SK-N-SH (cell line): ENCODE measurements at regions not wholly inside any gene's neighbourhood (a gene's known extent, or its start where the extent isn't known, plus 50 kb on each side); places are given as distances from the start of the nearest gene placed in this dataset.

ENCODE experiments used
- CTCF ChIA-PET: fragments of 300-600, 350-600 bp; formaldehyde crosslinking; extraction: SDS; loops from one replicate; lab custom pipeline; 2021; lab: Yijun Ruan, JAX
- POLR2A ChIA-PET: fragments of 350-600 bp; sonication (Branson Sonifier 250); formaldehyde crosslinking; extraction: SDS; loops from one replicate; lab custom pipeline; 2020; ENCODE audit warnings: antibody characterized with exemption, inconsistent platforms; lab: Yijun Ruan, JAX
- DNase-seq: peaks from one replicate; pipeline ENCODE4 v3.0.0; 2012
- H2AFZ ChIP-seq: fragments of 200-600 bp; sonication (generic); 2 replicates; pipeline ENCODE4 v1.8.1; 2016; ENCODE audit warnings: antibody characterized with exemption, mild to moderate bottlenecking, low read depth
- H3F3A ChIP-seq: fragments of 200-600 bp; sonication (generic); replicated peaks from 2 replicates; pipeline ENCODE3; 2016; ENCODE audit warnings: antibody characterized with exemption, mild to moderate bottlenecking; ENCODE audit not compliant: insufficient read depth
- H3K27ac ChIP-seq, 2 experiments: fragments of 200-500 bp in 1 of 2; fragments of 200-600 bp in 1 of 2; sonication (Bioruptor generic) in 1 of 2; sonication (generic), shearing (Covaris generic) in 1 of 2; 2 replicates each; pipeline versions ENCODE4 v1.5.1 to v1.6.1; 2014 to 2016; ENCODE audit warnings: low read depth in 2 of 2, inconsistent platforms in 1 of 2, low read length in 1 of 2, mild to moderate bottlenecking in 1 of 2, mixed read lengths in 1 of 2
- H3K27me3 ChIP-seq: fragments of 200-600 bp; sonication (generic), shearing (Covaris generic); 2 replicates; pipeline ENCODE4 v1.6.1; 2016; ENCODE audit warnings: mixed run types; ENCODE audit not compliant: insufficient read depth
- H3K36me3 ChIP-seq, 2 experiments: fragments of 200-500 bp in 1 of 2; fragments of 200-600 bp in 1 of 2; sonication (Bioruptor generic) in 1 of 2; sonication (generic) in 1 of 2; replicated peaks in 1 of 2; 2 replicates each; pipeline versions ENCODE3 to v1.5.1; 2014 to 2016; ENCODE audit warnings: low read length in 1 of 2, mild to moderate bottlenecking in 1 of 2; ENCODE audit not compliant: insufficient read depth in 2 of 2, control insufficient read depth in 1 of 2
- H3K4me1 ChIP-seq, 2 experiments: fragments of 200-500 bp in 1 of 2; fragments of 200-600 bp in 1 of 2; sonication (Bioruptor generic) in 1 of 2; sonication (generic), shearing (Covaris generic) in 1 of 2; 2 replicates each; pipeline versions ENCODE4 v1.5.1 to v1.6.1; 2014 to 2016; ENCODE audit warnings: low read depth in 1 of 2, low read length in 1 of 2, mixed run types in 1 of 2; ENCODE audit not compliant: insufficient read depth in 2 of 2, control insufficient read depth in 1 of 2
- H3K4me2 ChIP-seq: fragments of 200-600 bp; sonication (generic), shearing (Covaris generic); 2 replicates; pipeline ENCODE4 v1.6.1; 2017; ENCODE audit warnings: mixed run types
- H3K4me3 ChIP-seq, 2 experiments: fragments of 200-500 bp in 1 of 2; fragments of 200-600 bp in 1 of 2; sonication (Bioruptor generic) in 1 of 2; sonication (generic), shearing (Covaris generic) in 1 of 2; 2 replicates each; pipeline versions ENCODE4 v1.5.1 to v1.8.1; 2014 to 2016; ENCODE audit warnings: low read depth in 2 of 2, inconsistent platforms in 1 of 2, low read length in 1 of 2, mild to moderate bottlenecking in 1 of 2, mixed read lengths in 1 of 2, moderate library complexity in 1 of 2
- H3K79me2 ChIP-seq: fragments of 200-600 bp; sonication (generic); 2 replicates; pipeline ENCODE4 v1.8.1; 2017; ENCODE audit warnings: mild to moderate bottlenecking; ENCODE audit not compliant: insufficient read depth
- H3K9ac ChIP-seq: fragments of 200-600 bp; sonication (generic); 2 replicates; pipeline ENCODE4 v1.6.1; 2017; ENCODE audit warnings: mixed run types
- H3K9me2 ChIP-seq: fragments of 200-600 bp; sonication (generic); 2 replicates; pipeline ENCODE4 v1.6.1; 2017; ENCODE audit warnings: mixed run types
- H3K9me3 ChIP-seq: fragments of 200-600 bp; sonication (generic); 2 replicates; pipeline ENCODE4 v1.6.1; 2017; ENCODE audit warnings: mixed run types, mild to moderate bottlenecking, moderate library complexity
- H4K20me1 ChIP-seq: fragments of 200-600 bp; sonication (generic); 2 replicates; pipeline ENCODE4 v1.6.1; 2017; ENCODE audit warnings: mild to moderate bottlenecking, mixed run types; ENCODE audit not compliant: insufficient read depth
- CHD2 ChIP-seq: fragments of 150-350 bp; IDR thresholded peaks from 2 replicates; pipeline ENCODE4 v1.6.1; 2018; ENCODE audit warnings: low read length; ENCODE audit not compliant: partially characterized antibody
- CTCF ChIP-seq: fragments of 200-600 bp; sonication (generic); IDR thresholded peaks from 2 replicates; pipeline ENCODE4 v1.6.1; 2017; ENCODE audit warnings: antibody characterized with exemption, mild to moderate bottlenecking, moderate library complexity
- ELF1 ChIP-seq: IDR thresholded peaks from 2 replicates; pipeline ENCODE4 v1.4.0; 2012
- FOSL2 ChIP-seq: IDR thresholded peaks from 2 replicates; pipeline ENCODE4 v1.4.0; 2012; ENCODE audit warnings: low read depth, mild to moderate bottlenecking, moderate library complexity, borderline replicate concordance
- FOXM1 ChIP-seq: IDR thresholded peaks from 2 replicates; pipeline ENCODE4 v1.4.0; 2012; ENCODE audit warnings: low read depth, mild to moderate bottlenecking
- GABPA ChIP-seq: IDR thresholded peaks from 2 replicates; pipeline ENCODE4 v1.4.0; 2012; ENCODE audit warnings: low read depth, mild to moderate bottlenecking
- GATA2 ChIP-seq: sonication (generic); formaldehyde crosslinking; IDR thresholded peaks from 2 replicates; pipeline ENCODE4 v1.5.0; 2020; ENCODE audit warnings: mild to moderate bottlenecking, missing genetic modification reagents
- MEF2A ChIP-seq: IDR thresholded peaks from 2 replicates; pipeline ENCODE4 v1.4.0; 2012; ENCODE audit warnings: low read depth, borderline replicate concordance
- PBX3 ChIP-seq: IDR thresholded peaks from 2 replicates; pipeline ENCODE4; 2012
- POLR2AphosphoS5 ChIP-seq: IDR thresholded peaks from 2 replicates; pipeline ENCODE4 v1.6.1; 2012; ENCODE audit warnings: low read depth, low read length
- SMC3 ChIP-seq: IDR thresholded peaks from 2 replicates; pipeline ENCODE4 v1.6.1; 2012; ENCODE audit warnings: low read depth, low read length, improper control_type of control experiment
- TEAD4 ChIP-seq: IDR thresholded peaks from 2 replicates; pipeline ENCODE4 v1.4.0; 2012; ENCODE audit warnings: mild to moderate bottlenecking, borderline replicate concordance; ENCODE audit not compliant: insufficient read depth
- USF1 ChIP-seq: IDR thresholded peaks from 2 replicates; pipeline ENCODE4 v1.4.0; 2012; ENCODE audit warnings: low read depth, borderline replicate concordance
- TF ChIP-seq, protein P1 (sequence below): fragments of 150-350 bp; IDR thresholded peaks from 2 replicates; pipeline ENCODE4 v1.6.1; 2016; ENCODE audit warnings: mild to moderate bottlenecking, low read depth, low read length

GRCh38 chr9:30172206-30172605 is 2212.2 kb upstream of the ACO1 start (continued):
- TF ChIP-seq, protein P1, sequence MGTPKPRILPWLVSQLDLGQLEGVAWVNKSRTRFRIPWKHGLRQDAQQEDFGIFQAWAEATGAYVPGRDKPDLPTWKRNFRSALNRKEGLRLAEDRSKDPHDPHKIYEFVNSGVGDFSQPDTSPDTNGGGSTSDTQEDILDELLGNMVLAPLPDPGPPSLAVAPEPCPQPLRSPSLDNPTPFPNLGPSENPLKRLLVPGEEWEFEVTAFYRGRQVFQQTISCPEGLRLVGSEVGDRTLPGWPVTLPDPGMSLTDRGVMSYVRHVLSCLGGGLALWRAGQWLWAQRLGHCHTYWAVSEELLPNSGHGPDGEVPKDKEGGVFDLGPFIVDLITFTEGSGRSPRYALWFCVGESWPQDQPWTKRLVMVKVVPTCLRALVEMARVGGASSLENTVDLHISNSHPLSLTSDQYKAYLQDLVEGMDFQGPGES: no peak
- TF ChIP-seq FOXM1 (no peak), MEF2A (no peak), GATA2 (CRISPR knock-in tag) (no peak), CHD2 (no peak)
- TF ChIP-seq, all 33 proteins: peak for 0

GRCh38 chr9:30178610-30179009 is 2205.8 kb upstream of the ACO1 start:
- ChIA-PET POLR2A (no interaction called here), CTCF (no interaction called here)
- H3K27ac ChIP-seq: no peak overlapping the region
- no peaks in the 10 kb centered on the region for H3K36me3 ChIP-seq
- no peak overlapping the region for H2AFZ ChIP-seq
- no peaks in the 10 kb centered on the region for H3K27me3 ChIP-seq
- no peaks in the 10 kb centered on the region for H3K79me2 ChIP-seq
- no peak for DNase-seq
- no peak overlapping the region for H3K4me2 ChIP-seq
- H3K9me2 ChIP-seq: no peaks in the 10 kb centered on the region
- H3K4me3 ChIP-seq: no peak overlapping the region
- H4K20me1 ChIP-seq: no peaks in the 10 kb centered on the region
- no peaks in the 10 kb centered on the region for H3F3A ChIP-seq
- no peak for TF ChIP-seq PBX3
- no peak for TF ChIP-seq CTCF
- TF ChIP-seq GABPA: no peak
- TF ChIP-seq ELF1: no peak
- TF ChIP-seq TEAD4: no peak
- TF ChIP-seq, protein P1: no peak
- no peak for TF ChIP-seq FOSL2
- no peak for TF ChIP-seq SMC3
- no peak for TF ChIP-seq POLR2AphosphoS5
- no peak for TF ChIP-seq USF1
- H3K9me3 ChIP-seq: no peaks in the 10 kb centered on the region
- H3K4me1 ChIP-seq: no peaks in the 10 kb centered on the region
- no peak overlapping the region for H3K9ac ChIP-seq
